Right renal pelvis (tissue), 4 donors: ENCODE measurements at regions not wholly inside any gene's neighbourhood (a gene's known extent, or its start where the extent isn't known, plus 50 kb on each side); places are given as distances from the start of the nearest gene placed in this dataset.
"Not testable (repeated sequence)": the region's sequence is repeated elsewhere in the genome, so short reads cannot be mapped to it uniquely, and the experiment has no call there.

Experiments used
- DNase-seq, 4 donors: peaks; one replicate each; pipeline ENCODE4 v3.0.0-alpha.2; 2013; ENCODE audit warnings: low read depth in 4 of 4, low spot score in 3 of 4, missing footprints in 1 of 4

- peak; percentile 18 to 47 (median 32) for DNase-seq
Observed at GRCh38 chr14:95597784-95598211, 62.9 kb downstream of the GLRX5 start.

GRCh38 chr14:95601650-95602049 lies 66.8 kb downstream of the GLRX5 start:
- no peak for DNase-seq

- DNase-seq = no peak
Observed at GRCh38 chr14:95603415-95603814, 68.6 kb downstream of the GLRX5 start.

- no peak for DNase-seq
Observed at GRCh38 chr14:95606266-95606665, 71.4 kb downstream of the GLRX5 start.

GRCh38 chr14:95608637-95609235 lies 73.9 kb downstream of the GLRX5 start:
- DNase-seq = no peak

GRCh38 chr14:95609398-95609990 lies 74.6 kb downstream of the GLRX5 start:
- DNase-seq = peak in 3 of 4 donors; percentile 30 to 49 (median 39)

GRCh38 chr14:95611293-95611880 lies 74.8 kb upstream of the TCL1B start:
- no peak for DNase-seq

- no peak for DNase-seq
Observed at GRCh38 chr14:95614349-95614748, 71.9 kb upstream of the TCL1B start.

- DNase-seq = no peak
Observed at GRCh38 chr14:95616745-95617144, 69.5 kb upstream of the TCL1B start.

- DNase-seq = no peak
Observed at GRCh38 chr14:95619785-95620417, 66.3 kb upstream of the TCL1B start.

- no peak for DNase-seq
Observed at GRCh38 chr14:95620659-95621059, 65.6 kb upstream of the TCL1B start.

GRCh38 chr14:95623195-95623594 lies 63.0 kb upstream of the TCL1B start:
- no peak for DNase-seq

GRCh38 chr14:95625710-95626109 lies 60.5 kb upstream of the TCL1B start:
- not testable (repeated sequence) for DNase-seq

GRCh38 chr14:95635051-95635450 lies 51.2 kb upstream of the TCL1B start:
- no peak for DNase-seq
